ENCODE measurements at regions not wholly inside any gene's neighbourhood (a gene's known extent, or its start where the extent isn't known, plus 50 kb on each side); places are given as distances from the start of the nearest gene placed in this dataset.

GRCh38 chr14:40899435-40899834, 707.2 kb upstream of the LRFN5 start:
- Histone ChIP-seq H3K4me3 (ENCODE audit: low read depth in 2 of 2, low read length in 2 of 2) (no peak overlapping the region), H3K4me1 (ENCODE audit: control insufficient read depth, insufficient read depth, low read length) (no peaks in the 10 kb centered on the region), H3K36me3 (ENCODE audit: control insufficient read depth, insufficient read depth, low read length) (no peaks in the 10 kb centered on the region), H3K27me3 (ENCODE audit: control insufficient read depth, insufficient read depth, low read length) (no peaks in the 10 kb centered on the region), H3K27ac (ENCODE audit: low read length) (no peak overlapping the region), H3K9me3 (ENCODE audit: control insufficient read depth, insufficient read depth, low read depth, low read length) (no peaks in the 10 kb centered on the region)
- in situ Hi-C loops (cut with HindIII; ENCODE audit: low pct_unique_long_range_greater_than_20kb, low sequenced_read_pairs), result no loop called here
- DNase-seq (ENCODE audit: low read depth, low spot score) (no peak), ATAC-seq (no peak)
- no peak for TF ChIP-seq TCF7L2 (IDR thresholded peaks at IDR 0.05; ENCODE audit: low read depth, low read length)
- no peak for TF ChIP-seq CTCF (IDR thresholded peaks at IDR 0.05)
- TF ChIP-seq POLR2AphosphoS5 (IDR thresholded peaks at IDR 0.05; ENCODE audit: low read depth, low read length), result no peak
- no peak for TF ChIP-seq REST (IDR thresholded peaks at IDR 0.05; ENCODE audit: insufficient read depth in 1 of 2, low read depth in 2 of 2, low read length in 1 of 2)
- no peak for TF ChIP-seq SIN3A (IDR thresholded peaks at IDR 0.05; ENCODE audit: borderline replicate concordance, insufficient read depth, low read depth, low read length)
- intact Hi-C loops (cut with micrococcal nuclease; ENCODE audit: unreplicated experiment), result no loop called here
- BruUV-seq (replicated peaks), result no TSS peak
- ChIA-PET CTCF (no interaction called here), POLR2A (no interaction called here)

GRCh38 chr14:40894846-40895245, 711.8 kb upstream of the LRFN5 start:
- H3K9me3 ChIP-seq (ENCODE audit: control insufficient read depth, insufficient read depth, low read depth, low read length), result no peaks in the 10 kb centered on the region
- CTCF ChIA-PET, result no interaction called here
- no peaks in the 10 kb centered on the region for H3K36me3 ChIP-seq (ENCODE audit: control insufficient read depth, insufficient read depth, low read length)
- POLR2A ChIA-PET, result no interaction called here
- intact Hi-C loops (cut with micrococcal nuclease; ENCODE audit: unreplicated experiment), result no loop called here
- TF ChIP-seq SIN3A (IDR thresholded peaks at IDR 0.05; ENCODE audit: borderline replicate concordance, insufficient read depth, low read depth, low read length) (no peak), REST (IDR thresholded peaks at IDR 0.05; ENCODE audit: insufficient read depth in 1 of 2, low read depth in 2 of 2, low read length in 1 of 2) (no peak), CTCF (IDR thresholded peaks at IDR 0.05) (no peak), TCF7L2 (IDR thresholded peaks at IDR 0.05; ENCODE audit: low read depth, low read length) (no peak), POLR2AphosphoS5 (IDR thresholded peaks at IDR 0.05; ENCODE audit: low read depth, low read length) (no peak)
- ATAC-seq, result no peak
- no peak overlapping the region for H3K4me3 ChIP-seq (ENCODE audit: low read depth in 2 of 2, low read length in 2 of 2)
- no TSS peak for BruUV-seq (replicated peaks)
- DNase-seq (ENCODE audit: low read depth, low spot score), result no peak
- H3K27me3 ChIP-seq (ENCODE audit: control insufficient read depth, insufficient read depth, low read length), result no peaks in the 10 kb centered on the region
- no peaks in the 10 kb centered on the region for H3K4me1 ChIP-seq (ENCODE audit: control insufficient read depth, insufficient read depth, low read length)
- in situ Hi-C loops (cut with HindIII; ENCODE audit: low pct_unique_long_range_greater_than_20kb, low sequenced_read_pairs), result no loop called here
- H3K27ac ChIP-seq (ENCODE audit: low read length), result no peak overlapping the region

Data from Panc1 (cell line).